SK-N-SH treated with all-trans-retinoic acid at 6 μM for 48 hours (cell line): ENCODE measurements at regions not wholly inside any gene's neighbourhood (a gene's known extent, or its start where the extent isn't known, plus 50 kb on each side); places are given as distances from the start of the nearest gene placed in this dataset.

Experiments used
- RARB ChIP-seq: fragments of 250-450 bp; sonication (Bioruptor Pico); IDR thresholded peaks from 2 replicates; pipeline ENCODE4 v1.8.0; 2021; ENCODE audit warnings: mild to moderate bottlenecking, moderate library complexity
- TOX ChIP-seq: fragments of 250-450 bp; sonication (Bioruptor Pico); IDR thresholded peaks from 2 replicates; pipeline ENCODE4 v1.8.0; 2021; ENCODE audit warnings: mild to moderate bottlenecking, moderate library complexity, borderline replicate concordance

- no peak for TF ChIP-seq TOX (CRISPR knock-in tag)
- no peak for TF ChIP-seq RARB (CRISPR knock-in tag)
Measured at GRCh38 chr2:180416627-180417026, 409.5 kb upstream of the CWC22 start.
